Breast epithelium (tissue), 4 donors: ENCODE measurements at regions not wholly inside any gene's neighbourhood (a gene's known extent, or its start where the extent isn't known, plus 50 kb on each side); places are given as distances from the start of the nearest gene placed in this dataset.
"Not testable (repeated sequence)": the region's sequence is repeated elsewhere in the genome, so short reads cannot be mapped to it uniquely, and the experiment has no call there.

Experiments
- DNase-seq, 2 donors: peaks; one replicate each; pipeline ENCODE4 v3.0.0-alpha.2; 2019; ENCODE audit warnings: low spot score in 2 of 2
- H3K27ac ChIP-seq, 2 donors: fragments of 200-600 bp; sonication (generic) in 1 of 2; one replicate each; pipeline ENCODE4 v1.5.1; 2016 to 2019; ENCODE audit warnings: mild to moderate bottlenecking in 1 of 2
- H3K27me3 ChIP-seq, 2 donors: fragments of 200-600 bp; sonication (generic) in 1 of 2; one replicate each; pipeline versions ENCODE4 v1.5.1 to v1.6.0; 2017 to 2019; ENCODE audit warnings: control low read depth in 1 of 2, mild to moderate bottlenecking in 1 of 2
- H3K36me3 ChIP-seq: fragments of 200-600 bp; one replicate; pipeline ENCODE4 v1.5.1; 2019
- H3K4me1 ChIP-seq, 2 donors: fragments of 200-600 bp; sonication (generic); one replicate each; pipeline ENCODE4 v1.5.1; 2016 to 2019; ENCODE audit warnings: control low read depth in 1 of 2
- H3K4me3 ChIP-seq, 3 donors: fragments of 200-600 bp; sonication (generic); 1 replicate in 2 of 3; 2 replicates in 1 of 3; pipeline ENCODE4 v1.5.1; 2016 to 2019; ENCODE audit warnings: mild to moderate bottlenecking in 3 of 3, moderate library complexity in 2 of 3
- H3K9me3 ChIP-seq, 2 donors: fragments of 200-600 bp; sonication (generic) in 1 of 2; one replicate each; pipeline ENCODE4 v1.5.1; 2016 to 2019; ENCODE audit warnings: control low read depth in 1 of 2
- POLR2A ChIP-seq: fragments of 450-650 bp; IDR thresholded peaks from one replicate; pipeline ENCODE4 v1.6.1; 2016; ENCODE audit warnings: antibody characterized with exemption, mild to moderate bottlenecking, moderate library complexity
- POLR2AphosphoS5 ChIP-seq, 3 donors: sonication (generic); formaldehyde crosslinking; IDR thresholded peaks; one replicate each; pipeline ENCODE4 v1.6.1; 2017; ENCODE audit warnings: antibody characterized with exemption in 3 of 3
- intact Hi-C: fragments of 100-400 bp; cut with DNase I; formaldehyde crosslinking; loops from one replicate; pipeline ENCODE4 v1.15.1; 2023; ENCODE audit warnings: low total_unique reads
- TF ChIP-seq, protein P1 (sequence below), 3 donors: fragments of 450-650 bp; IDR thresholded peaks; one replicate each; pipeline ENCODE4 v1.5.1; 2016 to 2017; ENCODE audit warnings: antibody characterized with exemption in 3 of 3, mild to moderate bottlenecking in 3 of 3, moderate library complexity in 3 of 3

DNA sequence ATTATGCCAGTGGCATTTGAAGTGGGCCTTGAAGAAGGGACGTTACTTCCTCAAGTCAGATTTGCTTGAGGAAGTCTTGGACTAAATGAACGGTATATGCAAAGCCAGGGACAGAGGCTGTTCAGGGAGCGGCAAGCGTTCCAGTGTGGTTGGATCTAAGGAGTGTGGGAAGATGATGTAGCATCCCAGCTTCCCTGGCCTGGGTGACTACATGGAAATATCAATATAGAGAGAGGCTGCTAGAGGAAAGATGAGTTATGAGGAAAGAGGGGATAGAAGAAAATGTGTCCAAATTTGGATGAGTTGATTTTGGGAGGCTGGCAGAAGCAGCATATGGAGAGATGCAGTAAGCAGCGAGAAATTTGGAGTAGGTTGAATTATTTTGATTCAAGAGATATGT lies 432.5 kb upstream of the TENM3 start:
- H3K36me3 ChIP-seq = no peaks in the 10 kb centered on the region
- no peaks in the 10 kb centered on the region for H3K4me1 ChIP-seq
- H3K4me3 ChIP-seq = no peak overlapping the region
- TF ChIP-seq POLR2A (no peak), POLR2AphosphoS5 (IDR thresholded peaks at IDR 0.05) (no peak)
- TF ChIP-seq, protein P1, sequence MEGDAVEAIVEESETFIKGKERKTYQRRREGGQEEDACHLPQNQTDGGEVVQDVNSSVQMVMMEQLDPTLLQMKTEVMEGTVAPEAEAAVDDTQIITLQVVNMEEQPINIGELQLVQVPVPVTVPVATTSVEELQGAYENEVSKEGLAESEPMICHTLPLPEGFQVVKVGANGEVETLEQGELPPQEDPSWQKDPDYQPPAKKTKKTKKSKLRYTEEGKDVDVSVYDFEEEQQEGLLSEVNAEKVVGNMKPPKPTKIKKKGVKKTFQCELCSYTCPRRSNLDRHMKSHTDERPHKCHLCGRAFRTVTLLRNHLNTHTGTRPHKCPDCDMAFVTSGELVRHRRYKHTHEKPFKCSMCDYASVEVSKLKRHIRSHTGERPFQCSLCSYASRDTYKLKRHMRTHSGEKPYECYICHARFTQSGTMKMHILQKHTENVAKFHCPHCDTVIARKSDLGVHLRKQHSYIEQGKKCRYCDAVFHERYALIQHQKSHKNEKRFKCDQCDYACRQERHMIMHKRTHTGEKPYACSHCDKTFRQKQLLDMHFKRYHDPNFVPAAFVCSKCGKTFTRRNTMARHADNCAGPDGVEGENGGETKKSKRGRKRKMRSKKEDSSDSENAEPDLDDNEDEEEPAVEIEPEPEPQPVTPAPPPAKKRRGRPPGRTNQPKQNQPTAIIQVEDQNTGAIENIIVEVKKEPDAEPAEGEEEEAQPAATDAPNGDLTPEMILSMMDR (IDR thresholded peaks at IDR 0.05) = no peak
- no peaks in the 10 kb centered on the region for H3K9me3 ChIP-seq
- no peaks in the 10 kb centered on the region for H3K27me3 ChIP-seq
- H3K27ac ChIP-seq = no peak overlapping the region
- intact Hi-C loops = no loop called here
- DNase-seq = no peak

DNA sequence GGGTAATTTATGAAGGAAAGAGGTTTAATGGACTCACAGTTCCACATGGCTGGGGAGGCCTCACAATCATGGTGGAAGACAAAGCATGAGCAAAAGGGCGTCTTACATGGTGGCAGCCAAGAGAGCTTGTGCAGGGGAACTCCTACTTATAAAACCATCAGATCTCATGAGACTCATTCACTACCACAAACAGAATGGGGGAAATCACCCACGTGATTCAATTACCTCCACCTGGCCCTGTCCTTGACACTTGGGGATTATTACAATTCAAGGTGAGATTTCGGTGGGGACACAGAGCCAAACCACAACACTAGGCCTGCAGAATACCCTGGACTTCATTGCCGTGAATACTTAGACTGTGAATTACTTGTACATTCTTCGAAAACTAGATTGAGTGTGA lies 431.7 kb upstream of the TENM3 start:
- H3K9me3 ChIP-seq, DNase-seq, H3K27me3 ChIP-seq, H3K36me3 ChIP-seq, H3K27ac ChIP-seq, H3K4me3 ChIP-seq, intact Hi-C loops, H3K4me1 ChIP-seq: not testable (repeated sequence)

DNA sequence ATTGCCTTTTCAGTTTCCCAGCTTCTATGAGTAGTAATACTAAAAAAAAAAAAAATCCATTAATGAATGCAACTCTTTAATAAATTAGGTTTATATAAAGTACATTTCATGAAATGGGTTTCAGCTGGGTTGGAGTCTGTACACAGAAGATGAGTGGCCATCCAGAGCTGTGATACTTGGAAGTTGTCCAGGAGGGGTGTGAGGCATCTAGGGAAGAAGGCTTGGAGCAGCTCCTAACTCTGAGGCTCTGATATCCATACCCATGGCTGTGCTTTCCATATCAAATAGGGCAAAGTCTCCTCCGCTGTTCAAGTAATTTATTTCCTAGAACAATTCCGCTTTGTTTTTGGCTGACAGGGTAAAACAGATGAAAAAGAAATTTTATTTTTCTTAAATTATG lies 423.3 kb upstream of the TENM3 start:
- H3K27me3 ChIP-seq = no peaks in the 10 kb centered on the region
- H3K4me1 ChIP-seq = no peaks in the 10 kb centered on the region
- no peak overlapping the region for H3K4me3 ChIP-seq
- no peaks in the 10 kb centered on the region for H3K9me3 ChIP-seq
- TF ChIP-seq POLR2A = no peak
- TF ChIP-seq, protein P1 (IDR thresholded peaks at IDR 0.05) = no peak
- H3K36me3 ChIP-seq = no peaks in the 10 kb centered on the region
- no peak for DNase-seq
- intact Hi-C loops = no loop called here
- H3K27ac ChIP-seq = no peak overlapping the region

DNA sequence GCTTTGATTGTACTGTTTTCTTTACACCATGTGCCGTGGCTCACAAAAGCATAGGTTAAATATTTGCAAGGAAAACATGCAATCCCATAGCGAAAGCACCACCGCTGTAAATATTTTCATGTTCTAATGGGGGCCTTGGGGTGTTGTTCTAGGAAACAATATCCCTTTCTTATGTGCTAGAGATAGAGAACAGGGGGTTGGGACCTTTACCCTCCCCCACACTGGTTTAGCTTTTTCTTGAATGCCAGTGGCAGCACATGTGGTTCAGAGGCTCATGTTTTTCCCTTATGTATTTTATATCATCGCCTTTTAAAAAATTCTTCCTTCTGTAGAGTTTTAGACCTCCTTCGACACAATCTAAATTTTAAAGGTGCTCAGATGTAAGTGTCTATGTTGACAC lies 422.6 kb upstream of the TENM3 start:
- Histone ChIP-seq H3K27me3 (no peaks in the 10 kb centered on the region), H3K36me3 (no peaks in the 10 kb centered on the region), H3K4me3 (no peak overlapping the region), H3K9me3 (no peaks in the 10 kb centered on the region), H3K27ac (no peak overlapping the region), H3K4me1 (no peaks in the 10 kb centered on the region)
- DNase-seq = no peak
- intact Hi-C loops = no loop called here
- TF ChIP-seq POLR2AphosphoS5 (IDR thresholded peaks at IDR 0.05) (no peak), POLR2A (no peak)
- TF ChIP-seq, protein P1 (IDR thresholded peaks at IDR 0.05) = no peak

DNA sequence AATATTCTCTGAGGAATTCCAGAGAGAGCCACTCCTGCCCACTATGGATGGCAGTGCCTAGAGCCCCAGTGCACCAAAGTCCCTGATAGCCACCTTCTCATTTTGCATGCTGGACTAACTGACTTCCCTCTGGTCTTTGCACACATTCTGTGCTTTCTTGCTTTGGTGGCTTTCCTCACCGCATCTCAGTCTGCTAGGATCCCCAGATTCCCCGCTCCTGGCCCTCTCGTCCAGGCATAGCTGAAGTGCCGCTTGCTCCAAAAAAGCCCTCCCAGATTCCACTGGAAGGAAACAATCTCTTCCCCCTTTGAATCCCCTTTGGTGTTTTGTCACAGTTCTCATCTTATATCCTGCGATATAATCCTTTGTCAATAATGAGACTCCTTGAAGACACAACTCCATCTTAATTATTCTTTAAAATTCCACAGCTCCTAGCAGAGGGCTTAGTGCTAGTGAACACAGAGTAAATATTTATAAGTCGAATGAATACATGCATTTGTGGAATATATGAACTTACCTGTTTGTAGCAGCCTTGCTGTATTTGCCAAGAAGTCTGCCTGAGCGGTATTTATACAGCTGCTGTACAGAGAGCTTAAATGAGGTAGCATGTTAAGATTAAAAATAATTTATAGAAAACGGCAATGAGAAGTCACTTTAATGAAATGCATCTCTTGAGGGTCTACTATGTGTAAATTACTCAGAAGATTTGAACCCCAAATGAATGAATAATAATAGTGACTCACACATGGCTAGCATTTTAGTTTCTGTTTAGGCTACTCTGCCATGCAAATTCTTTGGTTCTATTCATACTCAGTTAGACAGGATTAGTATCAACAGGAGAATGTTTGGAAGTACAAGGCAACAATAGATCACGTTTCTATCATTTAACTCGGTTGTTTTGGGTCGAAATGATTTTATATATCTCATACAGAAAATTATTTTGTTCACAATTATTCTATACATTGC lies 421.9 kb upstream of the TENM3 start:
- Histone ChIP-seq H3K4me1 (no peaks in the 10 kb centered on the region), H3K4me3 (no peak overlapping the region), H3K27me3 (no peaks in the 10 kb centered on the region), H3K27ac (no peak overlapping the region), H3K36me3 (no peaks in the 10 kb centered on the region), H3K9me3 (no peaks in the 10 kb centered on the region)
- no peak for DNase-seq
- intact Hi-C loops = no loop called here
- TF ChIP-seq, protein P1 (IDR thresholded peaks at IDR 0.05) = no peak
- TF ChIP-seq POLR2A (no peak), POLR2AphosphoS5 (IDR thresholded peaks at IDR 0.05) (no peak)
